Activated CD8-positive, alpha-beta memory T cell treated with anti-CD3 and anti-CD28 coated beads, Interleukin-2, amount 10 ng/mL, durations not matched to agents 7 days and 5 days (primary cell): ENCODE measurements at regions not wholly inside any gene's neighbourhood (a gene's known extent, or its start where the extent isn't known, plus 50 kb on each side); places are given as distances from the start of the nearest gene placed in this dataset.

Experiments used
- ATAC-seq: fragments of 150-1000 bp; cut with Tn5 transposase; one replicate; pipeline ENCODE4 v1.10.0; 2021; ENCODE audit warnings: moderate library complexity
- CTCF ChIA-PET: fragments of 350-600 bp; sonication (Branson Sonifier 250); formaldehyde crosslinking; loops from one replicate; lab custom pipeline; 2021; ENCODE audit warnings: antibody characterized with exemption; lab: Charles Lee
- DNase-seq: peaks from one replicate; pipeline ENCODE4 v3.0.0-alpha.2; 2020
- H3K27ac Mint-ChIP-seq: one replicate; pipeline ENCODE4 v1.8.0; 2021; ENCODE audit warnings: mild to moderate bottlenecking, mixed read lengths
- H3K27me3 Mint-ChIP-seq: one replicate; pipeline ENCODE4 v1.8.0; 2021; ENCODE audit warnings: mixed read lengths
- H3K36me3 Mint-ChIP-seq: one replicate; pipeline ENCODE4 v1.8.0; 2021; ENCODE audit warnings: mild to moderate bottlenecking, mixed read lengths
- H3K4me1 Mint-ChIP-seq: one replicate; pipeline ENCODE4 v1.8.0; 2021; ENCODE audit warnings: mixed read lengths
- H3K4me3 Mint-ChIP-seq: one replicate; pipeline ENCODE4 v1.8.0; 2021; ENCODE audit warnings: mild to moderate bottlenecking, moderate library complexity, mixed read lengths
- H3K9me3 Mint-ChIP-seq: one replicate; pipeline ENCODE4 v1.8.0; 2022; ENCODE audit warnings: low read depth, mixed read lengths

DNA sequence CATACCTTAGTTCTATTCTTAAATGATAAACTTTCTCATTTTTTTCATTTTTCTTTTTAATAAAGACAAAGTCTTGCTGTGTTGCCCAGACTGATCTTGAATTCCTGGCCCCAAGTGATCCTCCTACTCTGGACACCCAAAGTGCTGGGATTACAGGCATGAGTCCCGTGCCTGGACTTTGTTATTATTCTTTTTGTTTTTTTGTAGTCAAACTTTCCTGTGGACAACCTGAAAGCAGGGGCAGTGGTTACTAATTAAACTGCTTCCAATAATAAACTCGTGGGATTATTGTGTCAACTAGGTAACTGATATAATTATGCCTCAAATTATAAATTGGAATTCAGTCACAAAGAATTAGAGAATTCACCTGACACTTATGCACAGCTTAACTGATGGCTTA, 107.8 kb upstream of the RAPGEF2 start:
- Mint-ChIP-seq H3K27ac (no peak overlapping the region), H3K4me1 (no peaks in the 10 kb centered on the region), H3K4me3 (no peak overlapping the region), H3K36me3 (no peaks in the 10 kb centered on the region), H3K27me3 (peaks cover 3% of the 10 kb centered on the region), H3K9me3 (no peaks in the 10 kb centered on the region)
- ATAC-seq: no peak
- CTCF ChIA-PET: no interaction called here
- DNase-seq: no peak

DNA sequence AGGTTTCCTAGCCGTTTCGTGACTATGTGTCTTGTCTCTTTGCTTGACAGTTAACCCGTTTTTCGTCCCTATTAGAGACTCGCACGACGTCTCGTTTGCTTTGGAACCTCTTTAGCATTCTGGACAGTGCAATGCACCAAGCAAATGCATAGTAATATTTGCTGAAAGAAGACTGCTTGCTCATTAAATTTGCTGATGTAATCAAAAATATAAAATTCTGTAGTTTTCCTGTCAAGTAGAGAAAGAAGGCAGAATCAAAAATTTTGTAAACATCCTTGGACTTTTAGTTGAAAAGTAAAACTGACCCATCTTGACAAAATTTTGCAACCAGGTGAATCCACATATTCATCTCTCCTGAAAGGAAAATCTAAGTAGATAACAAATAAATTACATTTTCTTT, 106.9 kb upstream of the RAPGEF2 start:
- CTCF ChIA-PET: no interaction called here
- H3K27ac Mint-ChIP-seq: no peak overlapping the region
- H3K27me3 Mint-ChIP-seq: no peaks in the 10 kb centered on the region
- H3K4me1 Mint-ChIP-seq: no peaks in the 10 kb centered on the region
- no peak overlapping the region for H3K4me3 Mint-ChIP-seq
- no peaks in the 10 kb centered on the region for H3K9me3 Mint-ChIP-seq
- ATAC-seq: no peak
- no peaks in the 10 kb centered on the region for H3K36me3 Mint-ChIP-seq
- DNase-seq: no peak

DNA sequence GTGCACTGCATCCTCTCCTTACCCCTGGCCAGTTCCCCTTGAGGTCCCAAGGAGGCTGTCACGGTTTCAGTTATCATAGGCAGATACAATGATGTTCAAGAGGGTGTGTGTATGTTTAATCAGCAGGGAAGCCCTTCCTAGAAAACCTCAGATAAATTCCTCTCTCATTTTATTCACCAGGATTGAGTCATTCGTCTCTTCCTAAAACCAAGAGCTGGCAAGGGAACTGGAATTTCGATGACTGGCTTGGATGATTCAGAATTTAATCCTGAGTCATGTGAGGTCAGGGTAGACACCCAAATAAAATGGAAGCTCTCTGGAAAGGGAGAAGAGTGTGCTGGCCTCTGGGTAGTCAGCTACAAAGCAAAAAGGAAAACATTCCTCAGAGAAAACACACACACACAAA, 106.2 kb upstream of the RAPGEF2 start:
- H3K4me3 Mint-ChIP-seq: no peak overlapping the region
- no peak overlapping the region for H3K27ac Mint-ChIP-seq
- H3K27me3 Mint-ChIP-seq: peaks cover 4% of the 10 kb centered on the region
- H3K36me3 Mint-ChIP-seq: no peaks in the 10 kb centered on the region
- ATAC-seq (no peak), DNase-seq (no peak)
- no peaks in the 10 kb centered on the region for H3K9me3 Mint-ChIP-seq
- H3K4me1 Mint-ChIP-seq: no peaks in the 10 kb centered on the region
- CTCF ChIA-PET: no interaction called here

DNA sequence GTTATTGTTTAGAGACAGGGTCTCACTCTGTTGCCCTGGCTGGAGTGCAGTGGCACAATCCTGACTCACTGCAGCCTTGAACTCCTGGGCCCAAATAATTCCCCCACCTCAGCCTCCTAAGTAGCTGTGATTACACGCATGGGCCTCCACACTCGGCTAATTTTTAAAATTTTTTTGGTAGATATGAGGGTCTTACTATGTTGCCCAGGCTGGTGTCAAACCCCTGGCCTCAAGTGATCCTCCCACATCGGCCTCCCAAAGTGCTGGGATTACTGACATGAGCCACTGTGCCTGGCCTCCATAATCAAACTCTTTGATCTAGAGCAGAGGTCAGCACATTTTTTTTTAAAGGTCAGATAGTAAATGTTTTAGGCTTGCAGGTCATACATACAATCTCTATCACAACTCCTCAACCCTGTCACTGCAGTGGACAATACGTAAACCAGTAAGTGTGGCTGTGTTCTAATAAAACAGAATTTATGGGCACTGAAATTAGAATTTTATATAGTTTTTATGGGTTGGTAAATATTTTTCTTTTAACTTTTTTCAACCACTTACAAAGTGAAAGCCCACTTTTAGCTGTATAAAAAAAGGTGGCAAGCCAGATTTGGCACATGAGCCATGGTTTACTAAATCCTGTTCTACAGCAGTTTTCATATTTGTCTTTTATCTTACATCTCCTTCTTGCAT, 105.1 kb upstream of the RAPGEF2 start:
- Mint-ChIP-seq H3K36me3 (no peaks in the 10 kb centered on the region), H3K27me3 (peaks cover 5% of the 10 kb centered on the region), H3K27ac (no peak overlapping the region), H3K4me3 (no peak overlapping the region), H3K9me3 (no peaks in the 10 kb centered on the region), H3K4me1 (peaks cover under 1% of the 10 kb centered on the region)
- DNase-seq (no peak), ATAC-seq (no peak)
- CTCF ChIA-PET: interaction anchor here (0.6 to 1.0 kb wide), 2 partner anchors 8 to 317 kb away, joined by 3 to 5 read pairs; no protein-coding TSS in a partner anchor

DNA sequence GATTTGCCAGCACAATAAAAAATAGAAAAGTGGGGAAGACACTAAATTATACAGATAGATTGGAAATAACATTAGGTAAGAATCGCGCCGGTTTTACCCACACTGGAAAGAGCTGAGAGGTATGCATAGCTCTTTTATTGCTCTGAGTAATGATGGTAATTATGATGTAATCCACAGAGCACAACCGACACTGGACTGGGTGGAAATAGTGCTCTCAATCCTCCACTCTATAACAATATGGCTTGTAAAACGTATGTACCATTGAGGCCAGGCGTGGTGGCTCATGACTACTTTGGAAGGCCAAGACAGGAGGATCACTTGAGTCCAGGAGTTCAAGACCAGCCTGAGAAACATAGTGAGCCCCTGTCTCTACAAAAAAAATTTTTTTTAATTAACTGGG, 104.3 kb upstream of the RAPGEF2 start:
- Mint-ChIP-seq H3K36me3 (no peaks in the 10 kb centered on the region), H3K27ac (no peak overlapping the region), H3K4me1 (peaks cover 6% of the 10 kb centered on the region), H3K27me3 (peaks cover 7% of the 10 kb centered on the region), H3K9me3 (no peaks in the 10 kb centered on the region), H3K4me3 (no peak overlapping the region)
- ATAC-seq: no peak
- CTCF ChIA-PET: no interaction called here
- DNase-seq: no peak

- Mint-ChIP-seq H3K27me3 (peaks cover 7% of the 10 kb centered on the region), H3K27ac (no peak overlapping the region), H3K4me3 (no peak overlapping the region), H3K9me3 (no peaks in the 10 kb centered on the region), H3K36me3 (no peaks in the 10 kb centered on the region), H3K4me1 (peaks cover 6% of the 10 kb centered on the region)
- CTCF ChIA-PET: no interaction called here
- DNase-seq: no peak
- ATAC-seq: no peak
These were observed 103.7 kb upstream of the RAPGEF2 start for GRCh38 chr4:158999166-158999682.

DNA sequence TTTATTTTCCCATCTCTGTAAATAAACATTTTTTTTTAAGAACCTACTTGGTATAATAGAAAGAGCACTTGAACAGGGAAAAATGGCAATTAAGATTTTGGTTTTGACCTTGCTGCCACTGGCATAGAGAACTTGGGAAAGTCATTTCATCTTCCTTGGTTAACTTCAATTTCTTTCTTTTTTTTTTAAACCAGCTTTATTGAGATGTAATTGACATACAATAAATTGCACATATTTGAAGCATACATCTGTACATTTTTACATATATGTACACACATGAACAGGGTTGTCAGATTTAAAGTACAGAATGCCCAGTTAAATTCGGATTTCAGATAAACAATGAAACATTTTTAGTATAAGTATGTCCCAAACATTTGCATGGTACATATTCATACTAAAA, 103.0 kb upstream of the RAPGEF2 start:
- CTCF ChIA-PET: no interaction called here
- Mint-ChIP-seq H3K27ac (no peak overlapping the region), H3K9me3 (no peaks in the 10 kb centered on the region)

DNA sequence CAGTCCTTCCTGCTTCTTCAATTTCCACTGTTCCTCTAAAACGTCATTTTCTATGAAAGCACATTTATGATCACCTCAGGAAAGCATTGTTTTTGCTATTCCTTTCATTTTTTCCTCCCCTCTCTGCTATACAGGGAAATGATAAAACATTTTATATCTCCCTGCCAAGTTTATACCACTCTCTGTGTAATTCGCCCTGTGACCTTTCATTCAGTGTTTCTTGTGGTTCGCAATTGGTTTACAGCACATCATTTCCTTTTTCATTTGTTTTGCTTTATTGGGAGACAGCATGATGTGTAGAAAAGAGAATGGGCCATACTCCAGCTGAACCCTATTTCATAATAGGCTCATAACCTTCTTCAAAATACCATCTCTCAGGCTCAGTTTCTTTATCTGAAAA, 99.9 kb upstream of the RAPGEF2 start:
- H3K27ac Mint-ChIP-seq: no peak overlapping the region
- no peaks in the 10 kb centered on the region for H3K9me3 Mint-ChIP-seq
- H3K4me3 Mint-ChIP-seq: no peak overlapping the region
- no peak for ATAC-seq
- CTCF ChIA-PET: no interaction called here
- H3K36me3 Mint-ChIP-seq: no peaks in the 10 kb centered on the region
- H3K27me3 Mint-ChIP-seq: peaks cover 7% of the 10 kb centered on the region
- DNase-seq: no peak
- peaks cover 10% of the 10 kb centered on the region for H3K4me1 Mint-ChIP-seq

More for the DNA sequence above, 103.0 kb upstream of the RAPGEF2 start:
- H3K4me3 Mint-ChIP-seq: no peak overlapping the region
- no peaks in the 10 kb centered on the region for H3K36me3 Mint-ChIP-seq
- DNase-seq: no peak
- ATAC-seq: no peak
- peaks cover 7% of the 10 kb centered on the region for H3K27me3 Mint-ChIP-seq
- peaks cover 6% of the 10 kb centered on the region for H3K4me1 Mint-ChIP-seq

- Mint-ChIP-seq H3K9me3 (no peaks in the 10 kb centered on the region), H3K27ac (no peak overlapping the region), H3K4me3 (no peak overlapping the region), H3K36me3 (no peaks in the 10 kb centered on the region), H3K27me3 (peaks cover 7% of the 10 kb centered on the region), H3K4me1 (peaks cover 10% of the 10 kb centered on the region)
- no peak for DNase-seq
- CTCF ChIA-PET: no interaction called here
- no peak for ATAC-seq
These were observed 99.2 kb upstream of the RAPGEF2 start for GRCh38 chr4:159003420-159004253.

GRCh38 chr4:159006202-159006601, 96.7 kb upstream of the RAPGEF2 start:
- no peak for ATAC-seq

DNA sequence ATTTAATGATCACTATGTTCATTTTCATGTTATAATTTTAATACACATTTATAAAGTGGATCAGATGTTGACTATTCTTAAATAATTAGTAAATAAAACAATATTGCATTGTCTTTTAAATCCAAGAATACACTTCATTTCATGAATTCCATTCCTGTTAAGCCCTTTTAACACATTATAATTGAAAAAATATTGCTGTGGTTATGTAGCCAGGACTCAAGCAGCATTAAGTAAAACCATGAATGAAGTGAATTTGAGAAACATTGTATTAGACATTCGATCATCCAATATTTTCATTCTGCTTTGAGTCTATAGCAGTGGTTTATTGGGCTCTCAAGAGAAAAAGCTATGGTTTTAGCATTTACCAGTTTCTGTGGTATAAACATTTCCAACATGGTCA, 94.2 kb upstream of the RAPGEF2 start:
- CTCF ChIA-PET: no interaction called here
- H3K4me3 Mint-ChIP-seq: no peak overlapping the region
- H3K27me3 Mint-ChIP-seq: no peaks in the 10 kb centered on the region
- no peak for DNase-seq
- peaks cover 4% of the 10 kb centered on the region for H3K4me1 Mint-ChIP-seq
- H3K27ac Mint-ChIP-seq: no peak overlapping the region
- no peaks in the 10 kb centered on the region for H3K9me3 Mint-ChIP-seq
- H3K36me3 Mint-ChIP-seq: no peaks in the 10 kb centered on the region
- no peak for ATAC-seq

More at GRCh38 chr4:159006202-159006601, 96.7 kb upstream of the RAPGEF2 start:
- DNase-seq: no peak
- no peak overlapping the region for H3K4me3 Mint-ChIP-seq
- CTCF ChIA-PET: interaction anchor here (1.2 to 1.4 kb wide), 2 partner anchors 8 to 9 kb away, joined by 3 read pairs; no protein-coding TSS in a partner anchor
- no peaks in the 10 kb centered on the region for H3K9me3 Mint-ChIP-seq
- no peaks in the 10 kb centered on the region for H3K36me3 Mint-ChIP-seq
- H3K4me1 Mint-ChIP-seq: peaks cover 10% of the 10 kb centered on the region
- peaks cover 7% of the 10 kb centered on the region for H3K27me3 Mint-ChIP-seq
- H3K27ac Mint-ChIP-seq: no peak overlapping the region

DNA sequence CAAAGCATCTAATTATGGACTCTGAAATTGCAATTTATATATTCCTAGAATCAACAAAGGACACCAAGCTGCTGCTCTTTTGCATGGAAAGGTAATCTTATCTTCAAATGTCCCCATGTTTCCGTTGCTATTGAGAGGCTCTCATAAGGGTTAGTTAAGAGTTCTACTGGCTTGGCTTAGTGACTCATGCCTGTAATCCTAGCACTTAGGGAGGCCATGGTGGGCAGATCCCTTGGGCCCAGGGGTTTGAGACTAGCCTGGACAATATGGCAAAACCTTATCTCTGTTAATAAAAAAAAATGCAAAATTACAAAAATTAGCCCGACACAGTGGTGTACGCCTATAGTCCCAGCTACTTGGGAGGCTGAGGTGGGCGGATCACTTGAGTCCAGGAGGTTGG, 93.4 kb upstream of the RAPGEF2 start:
- Mint-ChIP-seq H3K36me3 (no peaks in the 10 kb centered on the region), H3K4me3 (no peak overlapping the region), H3K27ac (no peak overlapping the region), H3K9me3 (no peaks in the 10 kb centered on the region), H3K27me3 (no peaks in the 10 kb centered on the region), H3K4me1 (peaks cover 4% of the 10 kb centered on the region)
- CTCF ChIA-PET: no interaction called here
- ATAC-seq: no peak
- DNase-seq: no peak

GRCh38 chr4:159010100-159010499, 92.8 kb upstream of the RAPGEF2 start:
- Mint-ChIP-seq H3K27me3 (no peaks in the 10 kb centered on the region), H3K4me1 (peaks cover 4% of the 10 kb centered on the region), H3K27ac (no peak overlapping the region), H3K9me3 (no peaks in the 10 kb centered on the region), H3K4me3 (no peak overlapping the region), H3K36me3 (no peaks in the 10 kb centered on the region)
- CTCF ChIA-PET: no interaction called here
- ATAC-seq: no peak
- DNase-seq: no peak
